Lower lobe of right lung (tissue), 2 donors: ENCODE measurements at regions not wholly inside any gene's neighbourhood (a gene's known extent, or its start where the extent isn't known, plus 50 kb on each side); places are given as distances from the start of the nearest gene placed in this dataset.
"Not testable (repeated sequence)": the region's sequence is repeated elsewhere in the genome, so short reads cannot be mapped to it uniquely, and the experiment has no call there.

Experiments used
- ATAC-seq, 2 donors: fragments of 200-7000 bp; cut with Tn5 transposase; one replicate each; pipeline ENCODE4 v1.9.1; 2020 to 2022; ENCODE audit warnings: mild to moderate bottlenecking in 2 of 2, moderate library complexity in 2 of 2
- DNase-seq: peaks from one replicate; pipeline ENCODE4 v3.0.0-alpha.2; 2020
- H3K27ac ChIP-seq: fragments of 200-600 bp; one replicate; pipeline ENCODE4 v1.8.0; 2022
- H3K27me3 ChIP-seq: fragments of 200-600 bp; one replicate; pipeline ENCODE4 v1.8.0; 2022; ENCODE audit warnings: low read depth
- H3K36me3 ChIP-seq: fragments of 200-600 bp; one replicate; pipeline ENCODE4 v1.8.0; 2022; ENCODE audit warnings: mild to moderate bottlenecking
- H3K4me1 ChIP-seq: fragments of 200-600 bp; one replicate; pipeline ENCODE4 v1.8.0; 2022
- H3K4me3 ChIP-seq: fragments of 200-600 bp; one replicate; pipeline ENCODE4 v1.8.0; 2022; ENCODE audit warnings: mild to moderate bottlenecking
- H3K9me3 ChIP-seq: fragments of 200-600 bp; one replicate; pipeline ENCODE4 v1.8.0; 2022
- intact Hi-C: fragments of 100-400 bp; cut with DNase I; formaldehyde crosslinking; loops from one replicate; pipeline ENCODE4 v1.11.0; 2022
- TF ChIP-seq, protein P1 (sequence below): fragments of 200-600 bp; IDR thresholded peaks from one replicate; pipeline ENCODE4 v1.8.0; 2022; ENCODE audit warnings: antibody characterized with exemption, mild to moderate bottlenecking
- donor health status: DM: no; HTN: yes; CAD: no; lungs with severe emphysema.

DNA sequence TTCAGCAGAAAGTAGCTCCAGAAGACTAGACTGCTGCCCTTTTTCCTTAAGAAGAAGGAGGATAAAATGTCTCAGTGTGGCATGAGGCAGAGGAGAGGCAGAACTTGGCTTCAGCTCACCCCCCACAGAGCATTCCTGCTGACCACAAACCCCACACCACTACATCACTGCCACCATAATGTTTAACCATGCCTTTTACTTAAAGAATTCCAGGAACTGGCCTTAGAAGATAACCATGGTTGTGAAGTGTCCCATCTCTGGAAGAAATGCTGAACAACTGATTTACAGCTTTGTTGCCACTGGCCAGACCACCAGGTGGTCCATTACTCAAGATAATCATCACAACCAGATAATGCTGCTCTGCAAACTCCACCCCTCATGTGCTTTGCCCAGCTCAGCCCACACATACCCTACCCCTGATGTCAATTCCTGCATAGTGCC is 154.1 kb downstream of the CD24 start:
- no peak overlapping the region for H3K4me3 ChIP-seq
- H3K27ac ChIP-seq: no peak overlapping the region
- H3K36me3 ChIP-seq: no peaks in the 10 kb centered on the region
- H3K27me3 ChIP-seq: no peaks in the 10 kb centered on the region
- no peaks in the 10 kb centered on the region for H3K9me3 ChIP-seq
- no peaks in the 10 kb centered on the region for H3K4me1 ChIP-seq
- DNase-seq (no peak), ATAC-seq (no peak)
- intact Hi-C loops: no loop called here
- TF ChIP-seq, protein P1, sequence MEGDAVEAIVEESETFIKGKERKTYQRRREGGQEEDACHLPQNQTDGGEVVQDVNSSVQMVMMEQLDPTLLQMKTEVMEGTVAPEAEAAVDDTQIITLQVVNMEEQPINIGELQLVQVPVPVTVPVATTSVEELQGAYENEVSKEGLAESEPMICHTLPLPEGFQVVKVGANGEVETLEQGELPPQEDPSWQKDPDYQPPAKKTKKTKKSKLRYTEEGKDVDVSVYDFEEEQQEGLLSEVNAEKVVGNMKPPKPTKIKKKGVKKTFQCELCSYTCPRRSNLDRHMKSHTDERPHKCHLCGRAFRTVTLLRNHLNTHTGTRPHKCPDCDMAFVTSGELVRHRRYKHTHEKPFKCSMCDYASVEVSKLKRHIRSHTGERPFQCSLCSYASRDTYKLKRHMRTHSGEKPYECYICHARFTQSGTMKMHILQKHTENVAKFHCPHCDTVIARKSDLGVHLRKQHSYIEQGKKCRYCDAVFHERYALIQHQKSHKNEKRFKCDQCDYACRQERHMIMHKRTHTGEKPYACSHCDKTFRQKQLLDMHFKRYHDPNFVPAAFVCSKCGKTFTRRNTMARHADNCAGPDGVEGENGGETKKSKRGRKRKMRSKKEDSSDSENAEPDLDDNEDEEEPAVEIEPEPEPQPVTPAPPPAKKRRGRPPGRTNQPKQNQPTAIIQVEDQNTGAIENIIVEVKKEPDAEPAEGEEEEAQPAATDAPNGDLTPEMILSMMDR: no peak

DNA sequence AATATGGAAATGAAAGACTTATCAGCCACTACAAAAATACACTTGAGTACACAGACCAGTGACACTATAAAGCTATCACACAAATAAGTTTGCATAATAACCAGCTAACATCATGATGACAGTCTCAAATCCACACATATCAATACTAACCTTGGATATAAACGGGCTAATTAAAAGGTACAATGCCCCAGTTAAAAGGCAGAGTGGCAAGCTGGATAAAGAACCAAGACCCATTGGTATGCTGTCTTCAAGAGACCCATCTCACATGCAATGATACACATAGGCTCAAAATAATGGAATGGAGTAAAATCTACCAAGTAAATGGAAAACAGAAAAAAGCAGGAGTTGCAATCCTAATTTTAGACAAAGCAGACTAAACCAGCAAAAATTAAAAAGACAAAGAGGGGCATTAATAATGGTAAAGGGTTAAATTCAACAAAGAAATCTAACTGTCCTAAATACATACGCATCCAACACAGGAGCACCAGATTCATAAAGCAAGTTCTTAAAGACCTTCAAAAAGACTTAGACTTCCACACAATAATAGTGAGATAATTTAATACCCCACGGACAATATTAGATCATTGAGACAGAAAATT is 163.3 kb downstream of the CD24 start:
- TF ChIP-seq, protein P1: no peak
- Histone ChIP-seq H3K9me3 (peaks cover 38% of the 10 kb centered on the region), H3K36me3 (no peaks in the 10 kb centered on the region), H3K4me1 (no peaks in the 10 kb centered on the region), H3K27me3 (no peaks in the 10 kb centered on the region), H3K27ac (no peak overlapping the region), H3K4me3 (no peak overlapping the region)
- DNase-seq (no peak), ATAC-seq (no peak)
- intact Hi-C loops: no loop called here

DNA sequence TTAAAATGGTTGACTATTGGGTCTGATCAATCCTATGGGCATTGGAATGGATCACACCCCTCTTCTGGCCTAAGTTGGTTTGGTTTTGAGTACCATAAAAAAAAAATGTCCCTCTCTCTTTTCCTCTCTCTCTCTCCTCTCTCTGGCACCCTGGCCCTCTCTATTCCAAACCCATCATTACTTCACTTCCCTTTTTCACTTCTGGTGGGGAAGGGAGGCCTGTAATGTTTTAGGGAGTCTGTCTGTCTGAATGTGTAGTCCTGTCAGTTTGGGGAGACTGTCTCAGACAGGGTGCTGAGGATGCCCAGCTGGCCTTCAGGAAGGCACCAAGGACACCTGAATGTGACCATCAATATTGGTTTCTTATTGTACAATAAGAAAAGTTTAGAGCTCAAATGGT is 165.8 kb downstream of the CD24 start:
- H3K27me3 ChIP-seq: no peaks in the 10 kb centered on the region
- no peaks in the 10 kb centered on the region for H3K36me3 ChIP-seq
- H3K27ac ChIP-seq: no peak overlapping the region
- H3K9me3 ChIP-seq: peaks cover 38% of the 10 kb centered on the region
- intact Hi-C loops: no loop called here
- ATAC-seq: no peak
- H3K4me1 ChIP-seq: no peaks in the 10 kb centered on the region
- TF ChIP-seq, protein P1: no peak
- no peak for DNase-seq
- H3K4me3 ChIP-seq: no peak overlapping the region

- TF ChIP-seq, protein P1: no peak
- Histone ChIP-seq H3K4me1 (no peaks in the 10 kb centered on the region), H3K27me3 (no peaks in the 10 kb centered on the region), H3K27ac (no peak overlapping the region), H3K9me3 (peaks cover 38% of the 10 kb centered on the region), H3K4me3 (no peak overlapping the region), H3K36me3 (no peaks in the 10 kb centered on the region)
- no peak for DNase-seq
- intact Hi-C loops: no loop called here
- ATAC-seq: no peak
Observed at GRCh38 chr6:106807947-106808611, 166.4 kb downstream of the CD24 start.

- DNase-seq, H3K4me3 ChIP-seq, intact Hi-C loops, H3K27me3 ChIP-seq, H3K4me1 ChIP-seq, H3K36me3 ChIP-seq, ATAC-seq, H3K27ac ChIP-seq: not testable (repeated sequence)
- H3K9me3 ChIP-seq: peaks cover 32% of the 10 kb centered on the region
Observed at GRCh38 chr6:106806253-106806652, 168.3 kb downstream of the CD24 start.

DNA sequence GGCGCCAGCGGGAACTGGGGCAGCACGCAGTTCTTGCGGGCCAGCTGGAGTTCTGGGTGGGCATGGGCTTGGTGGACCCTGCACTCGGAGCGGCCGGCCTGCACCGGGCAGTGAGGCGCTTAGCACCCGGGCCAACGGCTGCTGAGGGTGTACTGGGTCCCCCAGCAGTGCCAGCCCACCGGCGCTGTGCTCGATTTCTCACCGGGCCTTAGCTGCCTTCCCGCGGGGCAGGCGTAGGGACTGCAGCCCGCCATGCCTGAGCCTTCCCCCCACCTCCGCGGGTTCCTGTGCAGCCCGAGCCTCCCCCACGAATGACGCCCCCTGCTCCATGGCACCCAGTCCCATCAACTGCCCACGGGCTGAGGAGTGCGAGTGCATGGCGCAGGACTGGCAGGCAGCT is 168.8 kb downstream of the CD24 start:
- Histone ChIP-seq H3K27ac (no peak overlapping the region), H3K36me3 (no peaks in the 10 kb centered on the region), H3K4me3 (no peak overlapping the region), H3K27me3 (no peaks in the 10 kb centered on the region), H3K4me1 (no peaks in the 10 kb centered on the region), H3K9me3 (peaks cover 27% of the 10 kb centered on the region)
- TF ChIP-seq, protein P1: no peak
- DNase-seq: no peak
- intact Hi-C loops: no loop called here
- no peak for ATAC-seq
